K562 (cell line): ENCODE measurements at regions not wholly inside any gene's neighbourhood (a gene's known extent, or its start where the extent isn't known, plus 50 kb on each side); places are given as distances from the start of the nearest gene placed in this dataset.
A peak's percentile ranks its signal among the peaks of the same experiment; 100 is the strongest.

Experiments used
- C11orf30 ChIP-seq: fragments of 450-650 bp; IDR thresholded peaks from 2 replicates; pipeline ENCODE4 v1.6.1; 2016; ENCODE audit warnings: low read depth, mild to moderate bottlenecking
- CHCHD3 ChIP-seq: fragments of 250-450 bp; sonication (Bioruptor Pico); IDR thresholded peaks from 2 replicates; pipeline ENCODE4 v2.1.2; 2022; ENCODE audit warnings: mild to moderate bottlenecking
- DNMT1 ChIP-seq: fragments of 450-650 bp; IDR thresholded peaks from 2 replicates; pipeline ENCODE4 v1.6.1; 2016; ENCODE audit warnings: antibody characterized with exemption, mild to moderate bottlenecking
- EGR1 ChIP-seq: fragments of 450-650 bp; conservative IDR thresholded peaks from 2 replicates; pipeline ENCODE4 v1.6.1; 2017; ENCODE audit warnings: mild to moderate bottlenecking
- ERF ChIP-seq: fragments of 450-650 bp; formaldehyde crosslinking; IDR thresholded peaks from 2 replicates; pipeline ENCODE4 v1.4.0; 2020; ENCODE audit warnings: mild to moderate bottlenecking, mixed read lengths
- FOS ChIP-seq: IDR thresholded peaks from 3 replicates; pipeline ENCODE4 v1.6.1; 2011; ENCODE audit not compliant: insufficient read length; ENCODE audit errors: extremely low read depth
- FOXJ3 ChIP-seq: sonication (generic); formaldehyde crosslinking; IDR thresholded peaks from 2 replicates; pipeline ENCODE4 v1.4.0; 2020; ENCODE audit warnings: mild to moderate bottlenecking, missing genetic modification reagents
- HDAC2 ChIP-seq: fragments of 450-650 bp; IDR thresholded peaks from 2 replicates; pipeline ENCODE4 v1.6.1; 2016; ENCODE audit warnings: mild to moderate bottlenecking
- MAFF ChIP-seq: IDR thresholded peaks from 2 replicates; pipeline ENCODE4 v1.6.1; 2012; ENCODE audit warnings: low read length, improper control_type of control experiment
- MAFK ChIP-seq: IDR thresholded peaks from 2 replicates; pipeline ENCODE4 v1.6.1; 2011; ENCODE audit warnings: low read length, improper control_type of control experiment
- NEUROD1 ChIP-seq: fragments of 150-350 bp; IDR thresholded peaks from 2 replicates; pipeline ENCODE4 v1.6.1; 2014; ENCODE audit warnings: borderline replicate concordance, low read length, low read depth; ENCODE audit not compliant: partially characterized antibody
- POLR2H ChIP-seq: IDR thresholded peaks from 2 replicates; pipeline ENCODE4 v1.6.1; 2016; ENCODE audit warnings: missing genetic modification characterization, low read depth, mild to moderate bottlenecking, control low read depth, missing compliant biosample characterization, moderate library complexity
- RUNX1 ChIP-seq: sonication (generic); IDR thresholded peaks from 2 replicates; pipeline ENCODE4 v1.6.1; 2016; ENCODE audit warnings: antibody characterized with exemption, low read depth
- SAFB ChIP-seq: fragments of 200-400 bp; formaldehyde crosslinking; IDR thresholded peaks from 2 replicates; pipeline ENCODE4 v1.6.1; 2017; ENCODE audit warnings: low read depth, low read length, borderline replicate concordance
- SIN3B ChIP-seq: fragments of 450-650 bp; IDR thresholded peaks from 2 replicates; pipeline ENCODE4 v1.6.1; 2017; ENCODE audit warnings: low read depth, mild to moderate bottlenecking, moderate library complexity
- STAT5A ChIP-seq: IDR thresholded peaks from 2 replicates; pipeline ENCODE4 v1.6.1; 2012; ENCODE audit warnings: low read length, inconsistent platforms, borderline replicate concordance
- TSC22D4 ChIP-seq: fragments of 450-650 bp; IDR thresholded peaks from 2 replicates; pipeline ENCODE4 v1.6.1; 2016; ENCODE audit warnings: missing genetic modification characterization, missing biosample characterization, control low read depth
- ZNF12 ChIP-seq: sonication (generic); formaldehyde crosslinking; IDR thresholded peaks from 2 replicates; pipeline ENCODE4 v1.4.0; 2020; ENCODE audit warnings: mild to moderate bottlenecking, missing genetic modification reagents
- ZNF121 ChIP-seq: sonication (generic); formaldehyde crosslinking; conservative IDR thresholded peaks from 2 replicates; pipeline ENCODE4 v1.8.0; 2022; ENCODE audit warnings: missing genetic modification reagents
- ZNF212 ChIP-seq: fragments of 450-650 bp; formaldehyde crosslinking; IDR thresholded peaks from 2 replicates; pipeline ENCODE4 v1.4.0; 2020; ENCODE audit warnings: mild to moderate bottlenecking
- ZNF316 ChIP-seq: fragments of 450-650 bp; IDR thresholded peaks from 2 replicates; pipeline ENCODE4 v1.6.1; 2016
- ZNF507 ChIP-seq: conservative IDR thresholded peaks from 2 replicates; pipeline ENCODE4 v1.6.1; 2017; ENCODE audit warnings: missing genetic modification characterization, missing compliant biosample characterization
- TF ChIP-seq, protein P1 (sequence below): fragments of 250-450 bp; sonication (Bioruptor Pico); IDR thresholded peaks from 2 replicates; pipeline ENCODE4 v1.5.0; 2021; ENCODE audit warnings: mild to moderate bottlenecking, moderate library complexity
- TF ChIP-seq, protein P2 (sequence below): conservative IDR thresholded peaks from 2 replicates; pipeline ENCODE4 v1.6.1; 2011; ENCODE audit warnings: low read depth, mild to moderate bottlenecking, low read length; ENCODE audit not compliant: control insufficient read depth
- TF ChIP-seq, protein P3 (sequence below): fragments of 250-450 bp; sonication (Bioruptor Pico); IDR thresholded peaks from 2 replicates; pipeline ENCODE4 v1.9.0; 2021; ENCODE audit warnings: mild to moderate bottlenecking, inconsistent platforms

DNA sequence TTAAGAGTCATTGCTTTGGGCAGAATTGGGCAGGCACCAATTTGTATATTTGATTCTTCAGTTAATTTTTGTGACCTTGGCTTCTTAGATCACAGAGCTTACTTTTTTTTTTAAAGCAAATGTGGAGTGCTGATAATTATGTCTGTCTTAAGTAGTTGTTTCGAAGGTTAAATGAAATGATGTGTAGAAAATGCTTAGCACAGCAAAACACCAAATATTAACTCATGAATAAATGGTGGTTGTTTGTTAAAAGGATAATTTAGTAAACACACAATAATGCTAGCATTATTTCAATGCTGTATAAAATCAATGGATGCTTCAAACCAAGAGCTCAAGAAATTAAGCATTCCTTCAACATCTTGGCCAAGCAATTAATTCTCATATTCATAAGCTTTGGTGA, 143.4 kb downstream of the LPIN1 start (continued):
- TF ChIP-seq, protein P1, sequence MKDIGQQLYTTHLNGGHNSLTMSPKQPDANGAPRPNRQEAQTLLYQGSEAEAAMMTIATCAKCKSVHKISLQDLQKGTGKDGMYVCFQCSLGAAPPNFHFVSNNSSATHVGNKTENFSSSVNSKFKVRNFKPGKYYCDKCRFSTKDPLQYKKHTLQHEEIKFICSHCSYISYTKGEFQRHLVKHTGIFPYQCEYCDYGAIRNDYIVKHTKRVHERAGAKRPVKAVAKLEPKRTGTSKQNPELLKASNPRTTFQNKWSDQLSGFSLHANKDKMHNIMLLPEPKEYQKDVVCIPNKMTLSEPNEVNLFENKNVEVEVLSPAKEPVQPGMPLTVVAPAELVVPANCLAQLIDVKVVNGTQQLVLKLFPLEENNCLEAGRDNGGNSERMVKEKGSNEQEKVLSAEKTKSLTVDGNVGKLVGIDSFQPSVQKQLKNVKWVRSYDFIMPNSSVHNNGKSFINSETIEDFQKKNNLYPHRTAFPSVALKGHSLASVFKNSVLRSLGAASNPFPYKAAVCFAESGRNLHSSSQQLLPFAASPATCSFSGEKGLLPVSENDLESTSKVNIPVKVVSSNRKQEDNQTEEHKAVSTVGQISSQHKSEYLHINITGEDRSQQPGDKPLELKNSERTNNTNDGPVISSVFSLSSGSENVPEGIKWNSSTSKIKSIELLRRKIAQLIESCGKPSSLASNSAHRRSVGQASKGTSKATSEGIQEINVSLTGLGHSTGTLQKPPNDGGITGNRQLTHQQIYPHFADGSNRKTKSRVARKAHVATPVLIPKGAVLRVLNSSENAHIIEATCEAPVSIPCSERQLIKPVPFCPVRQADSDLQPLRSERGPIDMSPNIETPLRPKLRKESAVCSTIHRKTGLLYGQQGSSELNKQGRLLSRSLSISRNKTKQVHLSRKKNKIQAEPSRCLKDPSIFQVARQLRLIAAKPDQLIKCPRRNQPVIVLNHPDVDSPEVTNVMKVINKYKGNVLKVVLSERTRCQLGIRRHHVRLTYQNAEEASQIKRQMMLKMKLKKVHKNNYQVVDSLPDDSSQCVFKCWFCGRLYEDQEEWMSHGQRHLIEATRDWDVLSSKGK (CRISPR knock-in tag): no peak
- no peak for TF ChIP-seq FOS
- peak; percentile 84 for TF ChIP-seq ZNF316
- TF ChIP-seq ERF (CRISPR knock-in tag): no peak
- no peak for TF ChIP-seq STAT5A
- no peak for TF ChIP-seq DNMT1
- TF ChIP-seq RUNX1: no peak
- TF ChIP-seq EGR1: no peak
- TF ChIP-seq ZNF507 (tag): no peak
- TF ChIP-seq FOXJ3 (CRISPR knock-in tag): no peak
- TF ChIP-seq, protein P2, sequence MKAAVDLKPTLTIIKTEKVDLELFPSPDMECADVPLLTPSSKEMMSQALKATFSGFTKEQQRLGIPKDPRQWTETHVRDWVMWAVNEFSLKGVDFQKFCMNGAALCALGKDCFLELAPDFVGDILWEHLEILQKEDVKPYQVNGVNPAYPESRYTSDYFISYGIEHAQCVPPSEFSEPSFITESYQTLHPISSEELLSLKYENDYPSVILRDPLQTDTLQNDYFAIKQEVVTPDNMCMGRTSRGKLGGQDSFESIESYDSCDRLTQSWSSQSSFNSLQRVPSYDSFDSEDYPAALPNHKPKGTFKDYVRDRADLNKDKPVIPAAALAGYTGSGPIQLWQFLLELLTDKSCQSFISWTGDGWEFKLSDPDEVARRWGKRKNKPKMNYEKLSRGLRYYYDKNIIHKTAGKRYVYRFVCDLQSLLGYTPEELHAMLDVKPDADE: no peak
- no peak for TF ChIP-seq SAFB
- no peak for TF ChIP-seq HDAC2
- TF ChIP-seq, protein P3, sequence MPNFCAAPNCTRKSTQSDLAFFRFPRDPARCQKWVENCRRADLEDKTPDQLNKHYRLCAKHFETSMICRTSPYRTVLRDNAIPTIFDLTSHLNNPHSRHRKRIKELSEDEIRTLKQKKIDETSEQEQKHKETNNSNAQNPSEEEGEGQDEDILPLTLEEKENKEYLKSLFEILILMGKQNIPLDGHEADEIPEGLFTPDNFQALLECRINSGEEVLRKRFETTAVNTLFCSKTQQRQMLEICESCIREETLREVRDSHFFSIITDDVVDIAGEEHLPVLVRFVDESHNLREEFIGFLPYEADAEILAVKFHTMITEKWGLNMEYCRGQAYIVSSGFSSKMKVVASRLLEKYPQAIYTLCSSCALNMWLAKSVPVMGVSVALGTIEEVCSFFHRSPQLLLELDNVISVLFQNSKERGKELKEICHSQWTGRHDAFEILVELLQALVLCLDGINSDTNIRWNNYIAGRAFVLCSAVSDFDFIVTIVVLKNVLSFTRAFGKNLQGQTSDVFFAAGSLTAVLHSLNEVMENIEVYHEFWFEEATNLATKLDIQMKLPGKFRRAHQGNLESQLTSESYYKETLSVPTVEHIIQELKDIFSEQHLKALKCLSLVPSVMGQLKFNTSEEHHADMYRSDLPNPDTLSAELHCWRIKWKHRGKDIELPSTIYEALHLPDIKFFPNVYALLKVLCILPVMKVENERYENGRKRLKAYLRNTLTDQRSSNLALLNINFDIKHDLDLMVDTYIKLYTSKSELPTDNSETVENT: no peak
- TF ChIP-seq ZNF212 (CRISPR knock-in tag): no peak
- TF ChIP-seq POLR2H (tag): no peak
- TF ChIP-seq MAFK: peak; percentile 90
- no peak for TF ChIP-seq NEUROD1
- TF ChIP-seq ZNF12: no peak
- TF ChIP-seq MAFF: peak; percentile 89
- no peak for TF ChIP-seq SIN3B
- TF ChIP-seq C11orf30: peak; percentile 60; the same call in 1 of the 2 replicates
- no peak for TF ChIP-seq CHCHD3 (CRISPR knock-in tag)
- no peak for TF ChIP-seq TSC22D4 (tag)
- TF ChIP-seq ZNF121 (CRISPR knock-in tag): no peak
